ENCODE measurements at regions not wholly inside any gene's neighbourhood (a gene's known extent, or its start where the extent isn't known, plus 50 kb on each side); places are given as distances from the start of the nearest gene placed in this dataset.
"Not testable (repeated sequence)": the region's sequence is repeated elsewhere in the genome, so short reads cannot be mapped to it uniquely, and the experiment has no call there.

DNA sequence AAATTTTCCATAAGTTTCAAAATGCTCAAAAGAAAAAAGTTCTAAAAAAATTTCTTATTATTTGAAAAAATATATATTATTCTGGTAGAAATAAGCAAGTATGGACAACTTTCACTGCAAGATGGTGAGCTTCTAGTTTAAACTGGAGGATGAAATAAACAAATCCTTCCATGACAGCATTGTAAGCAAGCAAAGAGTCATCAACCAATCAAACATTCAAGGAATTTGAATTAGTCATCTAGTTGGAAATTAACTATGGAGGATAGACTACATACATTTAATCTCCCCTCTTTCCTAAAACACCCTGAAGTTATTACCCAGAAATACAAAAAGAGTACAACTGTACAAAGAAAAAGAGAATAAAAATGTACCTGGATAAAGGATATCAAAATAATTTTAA, 51.0 kb upstream of the IRX5 start:
- DNase-seq (ENCODE audit: low read depth): no peak
- TF ChIP-seq POLR2A (IDR thresholded peaks at IDR 0.05; ENCODE audit: extremely low read depth, insufficient read length) (no peak), MYC (IDR thresholded peaks at IDR 0.05; ENCODE audit: low read depth, low read length) (no peak)
- TF ChIP-seq, protein P1, sequence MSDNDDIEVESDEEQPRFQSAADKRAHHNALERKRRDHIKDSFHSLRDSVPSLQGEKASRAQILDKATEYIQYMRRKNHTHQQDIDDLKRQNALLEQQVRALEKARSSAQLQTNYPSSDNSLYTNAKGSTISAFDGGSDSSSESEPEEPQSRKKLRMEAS (IDR thresholded peaks at IDR 0.05; ENCODE audit: low read depth, low read length): no peak
- TF ChIP-seq, protein P2, sequence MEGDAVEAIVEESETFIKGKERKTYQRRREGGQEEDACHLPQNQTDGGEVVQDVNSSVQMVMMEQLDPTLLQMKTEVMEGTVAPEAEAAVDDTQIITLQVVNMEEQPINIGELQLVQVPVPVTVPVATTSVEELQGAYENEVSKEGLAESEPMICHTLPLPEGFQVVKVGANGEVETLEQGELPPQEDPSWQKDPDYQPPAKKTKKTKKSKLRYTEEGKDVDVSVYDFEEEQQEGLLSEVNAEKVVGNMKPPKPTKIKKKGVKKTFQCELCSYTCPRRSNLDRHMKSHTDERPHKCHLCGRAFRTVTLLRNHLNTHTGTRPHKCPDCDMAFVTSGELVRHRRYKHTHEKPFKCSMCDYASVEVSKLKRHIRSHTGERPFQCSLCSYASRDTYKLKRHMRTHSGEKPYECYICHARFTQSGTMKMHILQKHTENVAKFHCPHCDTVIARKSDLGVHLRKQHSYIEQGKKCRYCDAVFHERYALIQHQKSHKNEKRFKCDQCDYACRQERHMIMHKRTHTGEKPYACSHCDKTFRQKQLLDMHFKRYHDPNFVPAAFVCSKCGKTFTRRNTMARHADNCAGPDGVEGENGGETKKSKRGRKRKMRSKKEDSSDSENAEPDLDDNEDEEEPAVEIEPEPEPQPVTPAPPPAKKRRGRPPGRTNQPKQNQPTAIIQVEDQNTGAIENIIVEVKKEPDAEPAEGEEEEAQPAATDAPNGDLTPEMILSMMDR (IDR thresholded peaks at IDR 0.05; ENCODE audit: low read depth, low read length): no peak

DNA sequence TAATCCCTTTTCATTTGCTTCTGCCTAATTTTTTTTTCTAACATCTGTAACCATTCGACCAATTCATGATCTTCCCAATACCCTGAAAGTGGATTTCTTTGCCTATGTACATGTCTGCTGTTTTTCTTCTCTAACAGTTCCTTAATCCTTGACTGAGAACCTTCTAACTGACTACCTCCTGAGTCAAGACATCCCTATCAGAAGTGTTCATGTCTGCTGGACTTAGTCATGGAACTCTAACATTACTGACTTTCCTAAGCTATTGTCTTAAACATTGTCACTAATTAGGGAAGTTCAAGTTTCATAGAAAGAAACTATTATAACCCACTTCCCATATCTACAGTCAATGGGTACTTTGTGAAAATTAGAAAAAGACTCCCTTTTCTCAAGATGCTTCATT, 52.4 kb upstream of the IRX5 start:
- peak; percentile 16 for DNase-seq (ENCODE audit: low read depth)
- TF ChIP-seq, protein P2 (IDR thresholded peaks at IDR 0.05; ENCODE audit: low read depth, low read length): no peak
- no peak for TF ChIP-seq MYC (IDR thresholded peaks at IDR 0.05; ENCODE audit: low read depth, low read length)
- TF ChIP-seq, protein P1 (IDR thresholded peaks at IDR 0.05; ENCODE audit: low read depth, low read length): no peak
- no peak overlapping the region for H3K4me3 ChIP-seq (ENCODE audit: low read depth, low read length)

More for the DNA sequence above, 51.0 kb upstream of the IRX5 start:
- no peak overlapping the region for H3K4me3 ChIP-seq (ENCODE audit: low read depth, low read length)

DNA sequence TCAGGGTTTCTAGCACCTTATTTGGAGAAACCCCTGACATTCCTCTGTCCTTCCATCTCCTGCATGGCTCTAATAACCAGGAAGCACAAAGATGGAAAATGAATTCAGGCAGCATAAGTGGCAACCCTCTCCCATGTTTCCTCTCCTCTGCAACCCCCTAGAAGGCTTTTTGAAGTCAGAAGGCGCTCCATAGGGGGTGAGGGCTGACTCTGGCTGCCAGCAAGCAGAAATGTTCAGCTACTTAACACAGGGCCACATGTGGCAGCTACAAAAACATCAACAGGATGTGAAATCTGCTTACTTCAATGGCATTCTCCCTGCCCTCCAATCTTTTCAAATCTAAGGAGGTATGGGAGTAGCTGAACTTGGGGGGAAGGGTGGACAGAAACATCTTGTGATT, 55.2 kb upstream of the IRX5 start:
- no peak for DNase-seq (ENCODE audit: low read depth)
- no peak overlapping the region for H3K4me3 ChIP-seq (ENCODE audit: low read depth, low read length)
- TF ChIP-seq POLR2A (IDR thresholded peaks at IDR 0.05; ENCODE audit: extremely low read depth, insufficient read length) (no peak), MYC (IDR thresholded peaks at IDR 0.05; ENCODE audit: low read depth, low read length) (no peak)
- TF ChIP-seq, protein P2 (IDR thresholded peaks at IDR 0.05; ENCODE audit: low read depth, low read length): no peak
- TF ChIP-seq, protein P1 (IDR thresholded peaks at IDR 0.05; ENCODE audit: low read depth, low read length): no peak

DNA sequence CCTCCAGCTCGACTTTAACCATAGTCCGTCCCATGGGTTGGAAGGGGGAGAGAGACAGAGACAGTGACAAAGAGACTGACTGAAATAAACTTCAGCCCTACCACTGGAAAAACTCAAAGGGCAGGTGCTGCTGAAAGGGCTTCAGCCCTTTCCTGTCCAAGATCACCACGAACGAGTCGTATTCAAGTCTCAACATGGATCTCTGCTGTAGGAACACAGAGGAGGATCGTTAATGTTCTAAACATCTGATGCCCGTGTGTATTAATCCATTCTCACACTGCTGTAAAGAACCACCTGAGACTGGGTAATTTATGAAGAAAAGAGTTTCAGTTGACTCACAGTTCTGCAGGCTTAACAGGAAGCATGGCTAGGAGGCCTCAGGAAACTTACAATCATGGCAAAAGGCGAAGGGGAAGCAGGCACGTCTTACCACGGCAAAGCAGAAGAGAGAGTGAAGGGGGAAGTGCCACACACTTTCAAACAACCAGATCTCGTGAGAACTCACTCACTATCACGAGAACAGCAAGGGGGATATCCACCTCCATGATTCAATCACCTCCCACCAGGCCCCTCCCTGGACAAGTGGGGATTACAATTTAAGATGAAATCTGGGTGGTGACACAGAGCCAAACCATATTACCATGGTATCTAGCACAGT, 56.8 kb upstream of the IRX5 start:
- DNase-seq (ENCODE audit: low read depth): peak; percentile 28
- not testable (repeated sequence) for H3K4me3 ChIP-seq (ENCODE audit: low read depth, low read length)

DNA sequence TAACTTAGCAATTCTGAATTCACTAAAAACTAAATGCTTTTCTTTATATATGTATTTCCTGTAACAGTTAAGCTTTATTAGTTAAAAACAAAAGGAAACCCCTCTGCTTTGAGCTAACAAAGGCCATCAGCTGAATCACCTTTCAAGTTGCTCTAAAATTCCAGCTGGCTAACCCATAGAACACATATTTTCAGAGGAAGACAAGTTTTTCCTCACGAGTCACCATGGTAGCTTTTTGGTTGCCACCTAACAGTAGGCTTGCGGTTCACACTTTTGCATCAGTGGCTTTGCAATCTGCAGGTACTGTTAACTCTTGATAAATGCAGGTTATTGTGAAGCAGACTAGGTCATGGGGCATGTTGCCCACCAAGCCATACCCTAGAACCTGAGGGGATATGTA, 57.6 kb upstream of the IRX5 start:
- no peak overlapping the region for H3K4me3 ChIP-seq (ENCODE audit: low read depth, low read length)
- DNase-seq (ENCODE audit: low read depth): no peak
- TF ChIP-seq MYC (IDR thresholded peaks at IDR 0.05; ENCODE audit: low read depth, low read length): no peak
- TF ChIP-seq, protein P2 (IDR thresholded peaks at IDR 0.05; ENCODE audit: low read depth, low read length): no peak

DNA sequence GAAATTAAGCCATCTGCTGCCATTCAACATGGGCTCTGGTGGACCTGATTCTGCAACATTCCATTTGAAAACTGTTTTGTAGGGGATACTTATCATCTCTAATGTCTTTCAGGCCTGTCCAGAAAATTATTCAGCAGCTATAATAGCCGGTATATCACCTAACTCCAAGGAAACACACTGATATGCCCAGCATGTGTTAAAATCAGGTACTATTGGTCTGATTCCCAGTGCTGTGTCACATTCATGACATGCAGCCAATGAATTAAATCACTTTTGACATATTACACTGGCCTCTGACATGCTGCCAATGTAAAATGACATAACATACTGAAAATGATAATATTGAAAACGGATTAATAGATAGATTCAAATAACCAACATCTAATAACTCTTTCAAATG, 60.5 kb upstream of the IRX5 start:
- no peak overlapping the region for H3K4me3 ChIP-seq (ENCODE audit: low read depth, low read length)
- TF ChIP-seq, protein P2 (IDR thresholded peaks at IDR 0.05; ENCODE audit: low read depth, low read length): no peak
- TF ChIP-seq POLR2A (IDR thresholded peaks at IDR 0.05; ENCODE audit: extremely low read depth, insufficient read length): no peak
- TF ChIP-seq, protein P1 (IDR thresholded peaks at IDR 0.05; ENCODE audit: low read depth, low read length): no peak
- no peak for TF ChIP-seq MYC (IDR thresholded peaks at IDR 0.05; ENCODE audit: low read depth, low read length)
- no peak for DNase-seq (ENCODE audit: low read depth)
